HG03378 (cell line): ENCODE measurements at regions not wholly inside any gene's neighbourhood (a gene's known extent, or its start where the extent isn't known, plus 50 kb on each side); places are given as distances from the start of the nearest gene placed in this dataset.
A peak's percentile ranks its signal among the peaks of the same experiment; 100 is the strongest.
"Not testable (repeated sequence)": the region's sequence is repeated elsewhere in the genome, so short reads cannot be mapped to it uniquely, and the experiment has no call there.

Experiments used
- ATAC-seq: cut with Tn5 transposase; IDR thresholded peaks from one replicate; pipeline ENCODE4 v1.9.1; 2021; ENCODE audit warnings: mild to moderate bottlenecking, moderate library complexity; ENCODE audit not compliant: unreplicated experiment

DNA sequence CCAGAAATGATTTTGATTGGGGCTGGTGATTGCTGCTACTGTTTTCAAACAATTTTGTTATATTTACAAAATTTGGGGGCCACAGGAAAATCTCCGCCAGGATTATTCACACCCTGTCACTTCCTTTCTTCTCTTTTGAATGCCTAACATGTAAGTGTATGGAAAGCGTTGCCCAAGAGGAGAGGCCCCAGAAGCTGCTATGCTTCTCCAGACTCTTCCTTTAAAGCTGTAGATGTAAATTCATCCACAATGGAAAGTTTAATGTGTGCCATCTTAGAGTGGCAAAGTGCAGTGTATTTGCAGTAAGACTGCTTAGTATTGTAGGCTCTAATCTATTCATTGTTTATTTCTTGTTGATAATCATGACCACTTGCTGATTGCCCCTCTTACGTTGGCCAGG, 136.7 kb upstream of the LRIG3 start:
- no peak for ATAC-seq

GRCh38 chr12:59055204-59055860, 135.0 kb upstream of the LRIG3 start:
- peak; percentile 90 for ATAC-seq

DNA sequence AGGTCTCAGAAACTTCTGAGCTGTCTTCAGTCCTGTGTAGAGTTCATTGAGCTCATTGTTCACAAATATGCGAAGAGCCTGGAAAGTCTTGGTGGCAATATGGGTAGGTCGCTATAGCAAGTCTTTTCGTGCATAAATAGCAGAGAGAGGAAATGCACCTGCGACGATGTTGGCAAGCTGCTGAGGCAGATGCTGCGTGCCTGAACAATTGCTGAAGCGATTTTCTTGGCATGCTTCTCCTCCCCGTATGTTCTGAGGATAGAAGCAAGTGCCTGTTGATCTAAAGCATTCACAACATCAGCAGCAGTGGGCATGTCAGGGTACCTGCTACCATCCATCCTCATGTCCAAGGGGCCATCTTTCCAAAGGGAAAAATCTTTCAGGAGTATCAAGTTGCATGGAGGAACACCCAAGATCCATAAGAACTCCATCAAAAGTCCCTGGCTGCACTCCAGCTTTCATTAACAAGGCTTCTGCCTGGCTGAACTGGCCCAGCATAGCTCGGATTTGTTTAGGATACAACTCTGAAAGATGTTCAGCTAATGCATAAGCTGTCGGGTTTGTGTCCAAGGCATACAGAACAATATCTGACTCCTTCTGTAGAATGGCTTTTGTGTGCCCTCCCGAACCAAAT, 133.1 kb upstream of the LRIG3 start:
- not testable (repeated sequence) for ATAC-seq

- ATAC-seq, result no peak
These were observed 126.6 kb upstream of the LRIG3 start for GRCh38 chr12:59046763-59047534.

DNA sequence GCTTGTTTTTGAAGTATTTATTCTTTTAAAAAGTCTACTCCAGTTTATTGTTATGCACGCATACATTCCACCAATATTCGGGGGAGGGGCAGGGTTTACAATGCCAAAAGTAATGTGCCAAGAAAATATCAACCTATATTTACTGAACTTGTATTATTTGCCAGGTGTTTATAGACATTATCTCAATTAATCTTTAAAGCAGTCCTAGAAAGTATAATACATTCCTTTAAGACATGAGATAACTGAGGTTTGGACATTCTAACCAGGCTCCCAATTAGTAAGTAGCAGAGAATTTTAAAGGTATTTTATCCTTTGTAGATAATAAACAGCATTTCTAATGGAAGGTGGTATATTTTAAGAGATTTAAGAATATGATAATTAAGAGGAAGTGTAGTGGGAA, 124.5 kb upstream of the LRIG3 start:
- ATAC-seq, result no peak

DNA sequence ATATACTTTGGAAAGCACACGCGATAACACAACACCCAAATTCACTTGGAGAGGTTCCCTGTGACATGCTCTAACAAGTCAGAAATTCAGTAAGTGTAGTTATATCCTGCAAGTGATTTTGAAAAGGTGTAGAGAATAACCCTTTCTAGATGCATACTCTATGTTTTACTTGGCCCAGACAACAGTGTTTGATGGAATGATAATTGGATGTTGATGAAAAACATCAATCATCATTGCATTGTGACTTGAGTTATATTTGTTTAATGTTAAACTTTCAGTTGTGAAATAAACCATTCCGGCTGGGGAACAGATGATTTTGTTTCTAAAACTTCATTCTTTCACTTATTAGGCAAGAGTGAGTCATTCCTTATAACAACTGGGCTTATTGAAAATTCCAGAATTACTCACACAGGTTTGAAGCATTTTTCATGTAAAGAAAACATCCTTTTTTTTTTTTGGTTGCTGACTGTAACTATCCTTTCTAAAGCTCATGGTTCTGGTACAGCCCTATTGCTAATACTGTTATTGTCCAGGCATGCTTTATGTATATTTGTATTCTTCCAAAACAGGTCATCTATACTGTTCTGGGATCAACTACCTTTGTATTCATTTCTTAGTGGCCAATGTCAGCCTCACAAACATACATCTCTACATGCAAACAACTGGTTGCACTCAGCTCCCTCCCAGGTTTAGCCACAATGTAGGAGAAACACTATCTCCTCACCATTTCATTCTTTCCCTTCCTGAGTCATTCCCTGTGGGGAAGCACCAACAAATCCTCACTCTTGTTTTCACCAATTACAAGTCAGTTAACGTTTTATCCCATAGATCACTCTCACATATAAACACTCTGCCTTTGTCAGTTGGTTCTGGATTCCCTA, 121.2 kb upstream of the LRIG3 start:
- no peak for ATAC-seq

- ATAC-seq, result no peak
These were observed 120.4 kb upstream of the LRIG3 start for GRCh38 chr12:59040656-59041055.

DNA sequence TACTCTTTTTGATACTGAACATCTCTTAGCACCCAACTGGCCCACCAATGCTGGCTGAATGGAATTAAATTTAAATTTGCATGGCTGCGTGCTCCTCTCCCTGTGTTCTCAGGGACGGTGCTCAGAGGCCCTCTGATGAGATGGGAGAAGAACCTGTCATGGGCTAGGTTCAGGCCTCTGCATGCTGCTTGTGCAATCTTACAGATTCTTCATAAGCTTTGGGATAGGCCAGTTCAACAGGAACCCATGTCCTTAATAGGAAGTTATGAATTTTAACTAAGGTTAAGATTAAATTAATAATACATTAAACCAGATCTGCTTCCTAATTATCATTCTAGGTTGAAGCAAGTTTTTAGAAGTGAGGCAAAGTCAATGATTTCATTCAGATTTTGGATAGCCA, 119.7 kb upstream of the LRIG3 start:
- ATAC-seq, result no peak

- ATAC-seq, result no peak
These were observed 118.7 kb upstream of the LRIG3 start for GRCh38 chr12:59039005-59039404.

- no peak for ATAC-seq
These were observed 116.9 kb upstream of the LRIG3 start for GRCh38 chr12:59036973-59037762.

- ATAC-seq, result no peak
These were observed 116.0 kb upstream of the LRIG3 start for GRCh38 chr12:59036347-59036746.

DNA sequence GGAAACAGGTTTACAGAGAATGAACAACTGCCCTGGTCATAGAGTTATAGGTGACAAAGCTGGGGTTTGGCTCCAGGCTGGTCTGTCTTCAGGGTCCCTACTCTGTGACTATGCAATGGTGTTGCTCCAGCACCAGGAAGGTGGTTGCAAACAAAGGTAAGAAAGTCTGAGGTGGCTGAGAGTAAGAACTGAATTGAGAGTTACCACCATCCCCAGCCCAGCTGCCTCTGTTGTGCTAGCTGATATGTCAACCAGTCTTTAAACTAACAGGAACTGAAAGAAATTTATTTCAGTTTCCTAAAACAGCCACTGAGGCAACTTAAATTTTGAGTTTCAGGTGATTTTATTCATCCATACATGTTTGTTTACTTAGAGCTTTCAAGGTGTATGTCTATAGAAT, 111.0 kb upstream of the LRIG3 start:
- no peak for ATAC-seq

- no peak for ATAC-seq
These were observed 110.1 kb upstream of the LRIG3 start for GRCh38 chr12:59030415-59030814.

DNA sequence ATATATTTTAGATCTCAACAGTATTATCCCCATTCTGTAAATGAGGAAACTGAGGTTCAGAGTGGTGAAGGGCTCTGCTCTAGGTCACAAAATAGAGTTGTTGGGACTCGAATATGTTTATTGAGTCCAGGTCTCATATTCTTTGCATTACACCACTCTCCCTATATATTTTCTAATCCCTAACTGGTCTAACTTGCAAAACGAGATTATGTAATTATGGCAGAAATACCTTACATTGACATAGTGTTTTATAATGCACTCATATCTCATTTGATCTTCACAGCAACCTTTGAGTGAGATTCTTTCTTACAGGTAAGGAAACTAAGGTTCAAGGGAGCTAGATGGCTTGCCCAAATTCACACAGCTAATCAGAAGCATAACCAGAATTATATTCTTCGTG, 106.9 kb upstream of the LRIG3 start:
- ATAC-seq, result no peak

- no peak for ATAC-seq
These were observed 103.6 kb upstream of the LRIG3 start for GRCh38 chr12:59023861-59024424.

- ATAC-seq, result no peak
These were observed 100.0 kb upstream of the LRIG3 start for GRCh38 chr12:59020073-59020946.

DNA sequence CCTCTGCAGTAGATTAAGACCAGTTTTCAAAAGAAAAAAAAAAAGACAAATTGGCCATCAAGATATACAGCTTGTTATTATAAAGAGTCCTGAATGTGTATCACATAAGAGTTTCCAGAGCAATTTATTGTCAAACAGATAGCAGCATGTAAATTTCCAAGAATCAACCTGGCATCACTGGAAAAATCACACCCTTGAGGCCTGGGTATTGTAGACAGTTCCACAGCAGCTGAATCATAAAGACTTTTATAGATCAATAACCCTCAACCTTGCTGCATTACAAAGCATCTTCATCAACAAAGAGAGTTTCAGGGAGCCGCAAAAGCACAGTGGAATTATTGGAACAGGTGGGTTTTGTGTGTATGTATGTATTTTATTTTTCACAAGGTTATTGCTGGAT, 94.6 kb upstream of the LRIG3 start:
- ATAC-seq, result no peak

DNA sequence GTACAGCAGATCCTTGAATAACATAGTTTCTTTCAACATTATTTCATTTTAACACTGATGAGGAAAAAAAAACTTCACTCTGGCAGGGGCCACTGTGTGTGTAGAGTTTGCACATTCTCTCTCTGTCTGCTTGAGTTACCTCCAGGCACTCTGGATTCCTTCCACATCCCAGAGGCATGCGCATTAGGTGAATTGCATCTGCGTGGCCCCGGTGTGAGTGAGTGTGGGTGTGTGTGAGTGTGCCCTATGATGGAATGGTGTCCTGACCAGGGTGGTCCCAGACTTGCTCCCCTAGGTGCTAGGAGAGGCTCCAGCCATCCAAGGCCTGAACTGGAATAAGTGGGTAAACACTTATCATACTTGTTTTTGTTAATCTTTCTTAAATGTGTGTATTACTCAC, 90.6 kb upstream of the LRIG3 start:
- no peak for ATAC-seq

DNA sequence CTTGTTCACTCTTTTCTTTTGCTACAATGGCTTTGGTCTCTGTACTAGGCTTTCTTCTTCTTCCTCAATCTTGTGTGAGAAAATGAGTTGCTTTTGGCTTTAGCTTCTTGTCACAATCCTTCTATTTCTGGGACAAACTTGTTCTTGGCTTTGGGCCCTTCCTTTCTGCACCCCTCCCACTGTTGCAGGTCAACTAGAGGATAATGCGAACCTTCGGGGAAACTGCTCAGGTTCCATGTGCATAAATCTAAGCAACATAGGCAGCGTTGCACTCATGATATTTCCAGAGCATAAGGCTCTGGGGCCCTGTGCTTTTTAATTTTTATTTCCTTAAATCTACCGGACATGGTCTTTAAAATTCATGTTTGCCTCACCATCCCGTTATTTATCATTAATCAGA, 89.8 kb upstream of the LRIG3 start:
- no peak for ATAC-seq
